Activated naive CD8-positive, alpha-beta T cell treated with anti-CD3 and anti-CD28 coated beads for 36 hours (primary cell): ENCODE measurements at regions not wholly inside any gene's neighbourhood (a gene's known extent, or its start where the extent isn't known, plus 50 kb on each side); places are given as distances from the start of the nearest gene placed in this dataset.

Source experiments
- DNase-seq: peaks from one replicate; pipeline ENCODE4 v3.0.0; 2021
- H3K27ac Mint-ChIP-seq: one replicate; pipeline ENCODE4 v1.8.0; 2022; ENCODE audit warnings: mild to moderate bottlenecking, moderate library complexity, mixed read lengths
- H3K27me3 Mint-ChIP-seq: one replicate; pipeline ENCODE4 v1.8.0; 2022; ENCODE audit warnings: mild to moderate bottlenecking, mixed read lengths
- H3K36me3 Mint-ChIP-seq: one replicate; pipeline ENCODE4 v1.8.0; 2021; ENCODE audit warnings: mild to moderate bottlenecking, mixed read lengths
- H3K4me1 Mint-ChIP-seq: one replicate; pipeline ENCODE4 v1.8.0; 2021; ENCODE audit warnings: mixed read lengths
- H3K4me3 Mint-ChIP-seq: one replicate; pipeline ENCODE4 v1.8.0; 2022; ENCODE audit warnings: mild to moderate bottlenecking, moderate library complexity, mixed read lengths
- H3K9me3 Mint-ChIP-seq: one replicate; pipeline ENCODE4 v1.8.0; 2022; ENCODE audit warnings: mixed read lengths

DNA sequence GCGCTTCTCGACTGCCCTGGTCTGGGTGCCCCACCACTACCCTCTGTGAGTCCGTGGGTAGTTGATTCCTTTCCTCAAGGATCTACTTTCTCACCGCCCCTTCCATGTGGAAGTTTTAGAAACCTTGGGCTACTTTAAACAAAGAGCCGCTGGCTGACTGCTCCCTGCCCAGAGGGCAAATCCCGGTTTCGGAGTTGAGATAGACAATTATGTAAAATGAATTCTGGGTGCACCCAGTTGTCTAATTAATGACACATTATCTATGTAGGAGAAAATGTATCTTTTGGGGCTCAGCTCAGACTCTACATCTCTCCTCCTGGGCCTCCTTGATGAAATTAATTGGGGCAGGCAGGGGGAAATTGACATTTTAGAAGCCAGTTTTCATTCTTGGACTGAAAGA is 305.4 kb downstream of the UQCRFS1 start:
- Mint-ChIP-seq H3K36me3 (no peaks in the 10 kb centered on the region), H3K4me1 (no peaks in the 10 kb centered on the region), H3K27me3 (no peaks in the 10 kb centered on the region), H3K27ac (no peak overlapping the region), H3K9me3 (no peaks in the 10 kb centered on the region), H3K4me3 (no peak overlapping the region)
- no peak for DNase-seq

DNA sequence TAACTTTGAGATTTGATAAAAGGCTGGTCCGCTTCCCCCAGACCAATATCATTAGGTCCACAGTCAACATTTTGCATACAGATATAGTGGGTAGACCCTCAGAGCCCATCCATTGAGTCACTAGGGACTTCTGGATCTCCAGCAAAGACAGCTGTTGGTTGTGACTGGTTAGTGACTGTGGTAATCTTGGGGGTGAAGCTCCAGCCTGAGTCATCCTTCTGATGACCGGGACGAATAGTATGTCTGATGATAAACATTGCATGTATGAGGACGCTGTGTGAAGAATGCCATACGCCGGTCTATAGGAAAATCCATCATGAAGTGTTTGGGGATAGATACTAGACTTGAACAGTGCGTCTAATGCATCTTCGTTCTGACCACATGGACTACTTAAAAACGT is 307.0 kb downstream of the UQCRFS1 start:
- Mint-ChIP-seq H3K4me3 (no peak overlapping the region), H3K9me3 (no peaks in the 10 kb centered on the region), H3K27me3 (no peaks in the 10 kb centered on the region), H3K4me1 (no peaks in the 10 kb centered on the region), H3K27ac (no peak overlapping the region), H3K36me3 (no peaks in the 10 kb centered on the region)
- DNase-seq: no peak

DNA sequence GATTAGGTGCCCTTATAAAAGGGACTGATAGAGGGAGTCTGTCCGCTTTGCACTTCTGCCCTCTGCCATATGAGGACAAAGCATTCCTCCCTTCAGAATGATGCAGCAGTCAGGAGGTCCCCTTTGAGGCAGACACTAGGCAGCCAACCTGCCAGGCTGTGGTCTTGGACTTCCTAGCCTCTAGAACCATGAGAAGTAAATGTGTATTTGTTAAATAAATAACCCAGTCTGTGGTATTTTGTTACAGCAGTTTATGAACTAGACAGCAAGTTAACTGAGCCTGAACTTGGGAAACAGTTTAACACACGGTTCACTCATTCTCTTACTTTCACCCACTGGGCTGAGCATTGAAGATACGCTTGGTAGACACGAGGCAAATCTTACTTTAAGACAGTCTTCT is 313.2 kb downstream of the UQCRFS1 start:
- Mint-ChIP-seq H3K36me3 (no peaks in the 10 kb centered on the region), H3K27me3 (no peaks in the 10 kb centered on the region), H3K27ac (no peak overlapping the region), H3K9me3 (no peaks in the 10 kb centered on the region), H3K4me3 (no peak overlapping the region), H3K4me1 (no peaks in the 10 kb centered on the region)
- no peak for DNase-seq

DNA sequence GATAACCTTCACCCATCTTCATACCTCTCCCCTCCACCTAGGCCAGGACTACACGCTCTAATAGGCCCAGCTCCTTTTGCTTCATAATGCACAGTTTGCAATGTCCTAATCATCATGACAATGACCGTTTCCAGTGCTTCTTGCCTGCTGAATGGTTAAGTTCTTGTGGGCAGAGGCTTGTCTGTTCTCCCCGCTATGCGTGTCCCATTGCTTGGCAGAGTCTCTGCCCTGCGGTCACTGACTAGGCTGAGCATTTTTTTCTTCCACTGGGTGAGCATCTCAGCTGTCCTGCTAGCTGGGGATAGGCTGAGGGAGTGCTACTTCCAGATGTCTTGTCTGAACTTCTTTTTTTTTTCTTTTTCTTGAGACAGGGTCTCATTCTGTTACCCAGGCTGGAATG is 314.7 kb downstream of the UQCRFS1 start:
- Mint-ChIP-seq H3K27me3 (no peaks in the 10 kb centered on the region), H3K4me3 (no peak overlapping the region), H3K9me3 (no peaks in the 10 kb centered on the region), H3K36me3 (no peaks in the 10 kb centered on the region), H3K4me1 (no peaks in the 10 kb centered on the region), H3K27ac (no peak overlapping the region)
- no peak for DNase-seq

DNA sequence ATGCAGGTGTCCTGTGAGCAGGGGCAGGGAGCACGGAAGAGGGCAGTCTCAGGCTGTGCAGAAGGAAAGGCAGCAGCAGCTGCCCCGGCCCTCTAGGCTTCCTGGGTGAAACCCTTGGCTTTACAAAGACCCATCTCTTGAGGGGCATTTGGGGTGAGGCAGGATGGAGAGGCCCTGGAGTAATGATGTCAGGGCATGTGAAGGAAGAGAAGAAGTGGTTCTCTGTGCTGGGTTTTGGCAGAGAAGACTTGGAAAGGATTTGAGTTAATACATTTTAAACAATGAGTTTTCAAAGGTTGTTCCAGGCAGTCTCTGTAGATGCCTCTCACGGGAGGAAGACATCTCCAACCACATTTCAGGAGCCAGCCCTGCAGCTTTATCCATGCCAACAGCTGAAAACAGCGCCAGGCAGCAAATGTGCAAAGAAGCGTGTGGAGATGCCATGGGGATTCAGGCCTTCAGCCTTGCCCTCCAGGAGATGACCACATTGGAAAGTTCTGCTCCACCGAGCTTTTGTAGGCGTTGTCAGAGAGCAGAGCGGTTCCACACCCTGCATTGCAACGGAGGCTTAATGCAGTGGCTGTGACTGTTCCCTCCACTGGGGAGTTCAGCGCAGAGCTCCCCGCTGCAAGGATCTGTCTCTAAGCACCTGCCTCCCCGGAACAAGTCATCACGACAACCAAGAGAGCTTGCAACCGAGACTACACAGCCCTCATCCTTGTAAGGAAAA is 322.8 kb downstream of the UQCRFS1 start:
- H3K9me3 Mint-ChIP-seq: no peaks in the 10 kb centered on the region
- no peak overlapping the region for H3K4me3 Mint-ChIP-seq
- no peak for DNase-seq
- H3K4me1 Mint-ChIP-seq: no peaks in the 10 kb centered on the region
- H3K27ac Mint-ChIP-seq: no peak overlapping the region
- H3K27me3 Mint-ChIP-seq: peaks cover 10% of the 10 kb centered on the region
- no peaks in the 10 kb centered on the region for H3K36me3 Mint-ChIP-seq

DNA sequence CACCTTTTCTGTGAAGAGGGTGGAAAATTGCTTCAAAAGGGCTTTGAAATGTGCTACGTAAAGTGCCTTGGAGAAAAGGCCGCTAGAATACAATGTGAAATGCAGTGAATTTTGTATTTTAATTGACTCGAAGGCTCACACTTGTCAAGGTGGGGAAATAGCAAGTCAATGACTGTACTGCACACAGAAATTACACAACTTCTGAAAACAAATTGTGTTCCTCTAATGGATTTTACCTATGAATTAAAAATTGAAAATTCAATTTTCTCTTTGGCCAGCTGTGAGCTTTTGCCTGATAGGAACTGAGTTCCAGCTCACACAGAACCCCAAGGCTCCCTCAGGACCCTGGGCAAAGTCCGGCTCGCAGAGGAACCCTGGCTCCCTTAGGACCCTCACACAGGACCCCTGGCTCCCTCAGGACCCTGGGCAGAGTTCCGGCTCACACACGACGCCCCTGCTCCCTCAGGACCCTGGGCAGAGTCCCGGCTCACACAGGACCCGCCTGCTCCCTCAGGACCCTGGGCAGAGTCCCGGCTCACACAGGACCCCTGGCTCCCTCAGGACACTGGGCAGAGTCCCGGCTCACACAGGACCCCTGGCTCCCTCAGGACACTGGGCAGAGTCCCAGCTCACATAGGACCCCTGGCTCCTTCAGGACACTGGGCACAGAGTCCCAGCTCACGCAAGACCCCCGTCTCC is 324.9 kb downstream of the UQCRFS1 start:
- H3K27me3 Mint-ChIP-seq: peaks cover 15% of the 10 kb centered on the region
- H3K4me1 Mint-ChIP-seq: no peaks in the 10 kb centered on the region
- no peaks in the 10 kb centered on the region for H3K9me3 Mint-ChIP-seq
- no peak overlapping the region for H3K4me3 Mint-ChIP-seq
- no peak for DNase-seq
- no peaks in the 10 kb centered on the region for H3K36me3 Mint-ChIP-seq
- no peak overlapping the region for H3K27ac Mint-ChIP-seq

DNA sequence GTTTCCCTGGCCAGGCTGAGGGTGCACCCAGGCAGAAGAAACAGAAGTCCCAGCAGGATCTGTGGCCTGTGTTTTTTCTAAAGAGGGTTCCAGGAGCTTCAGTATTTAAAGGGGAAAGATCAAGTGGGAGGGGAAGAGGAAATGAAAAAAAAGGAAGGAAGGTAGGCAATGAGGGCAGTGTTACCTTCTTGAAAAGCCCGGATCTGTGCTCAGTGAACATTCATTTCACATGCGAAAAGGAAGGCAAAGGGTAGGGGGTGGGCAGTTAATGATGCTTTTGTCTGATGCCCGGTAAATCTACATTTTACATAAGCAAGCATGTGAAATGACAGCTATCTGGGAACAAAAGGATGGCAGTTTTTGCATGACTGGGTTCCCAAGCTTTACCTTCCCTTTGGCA is 326.2 kb downstream of the UQCRFS1 start:
- Mint-ChIP-seq H3K36me3 (no peaks in the 10 kb centered on the region), H3K9me3 (no peaks in the 10 kb centered on the region), H3K27me3 (peaks cover 15% of the 10 kb centered on the region), H3K4me3 (no peak overlapping the region), H3K4me1 (no peaks in the 10 kb centered on the region), H3K27ac (no peak overlapping the region)
- DNase-seq: no peak

DNA sequence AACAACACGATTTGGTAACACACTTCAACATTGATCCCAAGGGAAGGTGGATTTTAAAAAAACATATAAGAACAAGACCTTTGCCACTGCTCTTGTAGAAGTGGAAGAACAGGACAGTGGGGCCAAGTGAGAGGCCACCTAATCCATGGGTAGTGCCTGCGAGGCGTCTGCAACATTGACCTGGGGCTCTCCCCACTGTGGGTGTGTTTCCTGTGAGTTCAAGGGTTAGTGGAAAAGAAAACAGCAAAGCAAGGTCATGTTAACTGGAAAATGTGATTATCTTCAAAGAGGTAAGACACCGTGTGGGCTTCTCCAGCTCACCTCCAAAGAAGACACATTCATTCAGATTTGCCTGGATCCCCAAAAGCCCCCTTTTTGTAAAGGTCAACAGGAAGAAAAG is 327.0 kb downstream of the UQCRFS1 start:
- Mint-ChIP-seq H3K27me3 (peaks cover 18% of the 10 kb centered on the region), H3K36me3 (no peaks in the 10 kb centered on the region), H3K9me3 (no peaks in the 10 kb centered on the region), H3K27ac (no peak overlapping the region), H3K4me3 (no peak overlapping the region), H3K4me1 (no peaks in the 10 kb centered on the region)
- no peak for DNase-seq

DNA sequence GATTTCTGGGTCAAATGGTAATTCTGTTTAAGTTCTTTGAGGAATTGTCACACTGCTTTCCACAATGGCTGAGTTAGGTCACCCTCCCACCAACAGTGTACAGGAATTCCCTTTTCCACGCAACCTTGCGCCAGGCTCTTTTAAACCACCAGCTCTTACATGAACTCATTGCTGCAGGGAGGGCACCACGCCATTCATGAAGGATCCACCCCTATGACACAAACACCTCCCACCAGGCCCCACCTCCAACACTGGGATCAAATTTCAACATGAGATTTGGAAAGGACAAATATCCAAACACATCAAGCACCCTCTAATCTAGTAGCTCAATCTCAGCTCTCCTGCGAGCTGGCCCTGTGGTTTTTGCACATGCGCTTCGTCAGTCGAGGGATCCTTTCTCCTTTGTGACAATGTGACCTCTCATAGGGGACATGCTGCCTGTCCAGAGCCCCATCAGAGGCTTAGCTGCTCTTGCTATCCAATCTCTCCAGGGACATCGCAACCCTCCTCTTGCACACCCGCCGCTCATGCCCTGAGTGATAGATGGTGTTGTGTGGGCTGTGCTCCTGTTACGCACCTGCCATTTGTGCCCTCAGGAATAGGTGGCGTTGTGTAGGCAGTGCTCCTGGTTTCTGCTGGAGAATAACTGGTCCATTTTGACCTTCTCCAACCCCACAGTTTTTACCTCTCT is 328.0 kb downstream of the UQCRFS1 start:
- no peak overlapping the region for H3K4me3 Mint-ChIP-seq
- no peaks in the 10 kb centered on the region for H3K4me1 Mint-ChIP-seq
- H3K27ac Mint-ChIP-seq: no peak overlapping the region
- no peak for DNase-seq
- no peaks in the 10 kb centered on the region for H3K9me3 Mint-ChIP-seq
- no peaks in the 10 kb centered on the region for H3K36me3 Mint-ChIP-seq
- peaks cover 18% of the 10 kb centered on the region for H3K27me3 Mint-ChIP-seq

DNA sequence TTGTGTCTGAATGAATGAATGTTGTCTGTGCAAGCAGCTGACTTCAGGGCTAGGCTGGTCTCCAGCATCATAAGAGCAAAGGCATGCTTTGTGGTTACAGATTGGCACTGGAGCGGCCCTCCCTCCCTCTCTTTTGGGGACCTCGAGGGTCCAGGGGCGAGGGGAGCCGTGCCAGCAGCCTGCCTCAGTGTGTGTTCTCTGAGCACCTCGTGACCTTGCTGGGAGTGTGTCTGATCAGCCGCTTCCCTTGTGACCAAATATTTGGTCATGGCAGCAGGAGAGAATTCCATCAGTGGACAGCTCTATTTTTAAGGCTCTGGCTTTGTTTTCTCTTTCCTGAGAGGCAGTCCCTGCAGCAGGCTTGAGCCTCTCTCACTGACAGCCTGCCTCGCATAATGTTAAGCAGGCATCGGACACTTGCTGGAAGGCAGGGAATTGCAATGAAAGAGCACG is 329.7 kb downstream of the UQCRFS1 start:
- Mint-ChIP-seq H3K27me3 (peaks cover 18% of the 10 kb centered on the region), H3K4me3 (no peak overlapping the region), H3K27ac (no peak overlapping the region), H3K9me3 (no peaks in the 10 kb centered on the region), H3K4me1 (no peaks in the 10 kb centered on the region), H3K36me3 (no peaks in the 10 kb centered on the region)
- no peak for DNase-seq

DNA sequence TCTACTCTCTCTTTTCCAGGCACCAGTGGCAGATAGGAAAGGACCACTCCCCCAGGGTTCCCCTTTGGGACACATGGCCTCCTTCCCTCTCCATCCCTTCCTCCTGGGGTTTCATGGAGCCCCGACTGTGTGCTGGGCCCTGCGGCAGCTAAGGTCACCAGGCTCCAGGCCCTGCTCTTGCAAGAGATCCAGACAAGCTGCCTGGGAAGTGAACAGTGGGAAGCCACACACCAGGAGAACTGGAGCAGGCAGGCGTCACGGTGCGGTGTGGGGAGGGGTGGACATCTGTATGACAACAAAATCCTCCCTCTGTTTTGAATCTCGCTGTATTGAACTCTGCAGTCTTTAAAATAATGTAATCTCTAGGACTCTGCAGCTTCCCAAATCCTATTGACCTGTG is 330.1 kb downstream of the UQCRFS1 start:
- no peak for DNase-seq
- no peak overlapping the region for H3K27ac Mint-ChIP-seq
- no peak overlapping the region for H3K4me3 Mint-ChIP-seq
- H3K9me3 Mint-ChIP-seq: no peaks in the 10 kb centered on the region
- no peaks in the 10 kb centered on the region for H3K4me1 Mint-ChIP-seq
- peaks cover 18% of the 10 kb centered on the region for H3K27me3 Mint-ChIP-seq
- H3K36me3 Mint-ChIP-seq: no peaks in the 10 kb centered on the region

DNA sequence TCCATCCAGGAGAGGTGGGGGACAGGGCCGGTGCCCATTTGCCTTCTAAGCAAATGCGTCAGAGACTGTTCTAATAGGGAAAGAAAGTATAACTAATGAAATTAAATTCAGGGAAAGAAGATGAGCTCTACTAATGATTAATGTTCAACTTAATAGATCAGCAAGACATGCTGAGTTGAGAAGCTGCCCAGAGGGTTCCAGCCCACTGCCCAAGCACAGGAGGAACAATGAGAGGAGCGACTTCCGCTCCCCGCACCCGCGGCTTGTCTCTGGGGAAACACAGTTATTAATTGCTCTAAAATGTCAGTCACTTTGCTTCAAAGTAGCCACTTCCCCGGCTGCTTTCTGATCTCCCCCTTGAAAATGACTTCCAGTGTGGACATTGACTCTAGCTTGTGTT is 331.3 kb downstream of the UQCRFS1 start:
- DNase-seq: no peak

DNA sequence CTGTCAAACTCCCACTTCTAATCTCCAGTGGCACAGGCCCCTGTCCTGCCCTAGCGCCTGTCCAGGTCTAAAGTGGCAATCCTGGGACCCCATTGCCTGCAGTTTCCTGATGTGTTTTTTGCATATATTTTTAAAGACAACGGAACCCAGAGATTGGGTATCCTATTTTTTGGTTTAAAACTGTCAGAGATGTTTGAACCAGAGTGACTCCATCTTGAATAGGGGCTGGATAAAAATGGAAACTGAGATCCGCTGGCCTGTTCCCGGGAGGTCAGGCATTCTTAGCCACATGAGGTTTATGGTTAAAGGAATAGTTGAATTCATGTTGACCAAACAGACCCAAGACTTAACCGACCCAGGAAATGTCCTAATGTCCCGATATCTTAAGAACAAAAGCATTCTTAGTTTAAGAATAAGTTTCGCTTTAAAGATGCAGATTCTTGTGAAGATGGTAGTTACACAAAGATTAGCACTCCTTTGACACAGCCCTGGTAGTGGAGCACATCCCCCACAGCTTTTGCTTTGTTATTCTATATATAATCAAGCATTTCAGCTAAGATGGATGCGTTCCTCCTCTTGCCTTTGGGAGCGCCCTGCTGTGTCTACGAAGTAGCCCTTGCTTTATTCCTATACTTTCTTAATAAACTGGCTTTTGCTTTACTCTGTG is 332.1 kb downstream of the UQCRFS1 start:
- Mint-ChIP-seq H3K9me3 (no peaks in the 10 kb centered on the region), H3K36me3 (no peaks in the 10 kb centered on the region), H3K4me3 (no peak overlapping the region)

More for the DNA sequence above, 331.3 kb downstream of the UQCRFS1 start:
- no peaks in the 10 kb centered on the region for H3K4me1 Mint-ChIP-seq
- H3K36me3 Mint-ChIP-seq: no peaks in the 10 kb centered on the region
- no peak overlapping the region for H3K27ac Mint-ChIP-seq
- no peak overlapping the region for H3K4me3 Mint-ChIP-seq
- no peaks in the 10 kb centered on the region for H3K9me3 Mint-ChIP-seq
- H3K27me3 Mint-ChIP-seq: peaks cover 18% of the 10 kb centered on the region

DNA sequence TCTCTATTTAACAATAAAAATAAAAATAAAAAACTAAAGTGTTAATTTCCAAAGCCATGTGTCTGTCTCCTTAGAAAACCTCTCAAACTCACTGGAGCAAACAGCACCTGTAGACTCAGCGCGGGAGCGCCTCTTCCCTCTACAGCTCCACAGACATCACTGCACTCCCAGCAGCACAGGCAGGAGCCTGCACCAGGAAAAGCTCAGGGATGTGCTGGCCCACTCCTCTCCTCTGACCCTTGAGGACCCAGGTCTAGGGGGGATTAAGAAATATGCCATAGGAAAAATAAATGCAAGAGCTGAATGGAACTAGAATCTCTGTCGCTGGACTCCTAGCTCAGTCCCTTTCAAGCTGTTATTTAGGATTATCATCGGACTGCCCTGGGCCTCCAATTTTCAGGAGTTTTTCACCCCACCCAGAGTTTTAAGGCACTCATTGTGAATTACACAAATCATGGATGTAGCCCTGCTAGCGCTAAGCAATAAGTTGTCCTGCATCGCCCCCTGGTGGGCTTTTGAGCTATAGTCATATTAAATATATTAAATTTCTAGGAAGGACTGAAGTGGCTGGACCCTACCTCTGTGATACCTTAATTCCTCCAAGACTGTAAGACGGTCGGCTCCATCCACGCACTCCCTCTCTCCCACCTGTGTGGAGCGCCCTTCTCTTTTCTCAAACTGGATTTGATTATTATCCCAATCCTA is 333.9 kb downstream of the UQCRFS1 start:
- no peaks in the 10 kb centered on the region for H3K4me1 Mint-ChIP-seq
- H3K27ac Mint-ChIP-seq: no peak overlapping the region
- peaks cover 3% of the 10 kb centered on the region for H3K27me3 Mint-ChIP-seq
- H3K9me3 Mint-ChIP-seq: no peaks in the 10 kb centered on the region
- peak; percentile 38 for DNase-seq
- no peaks in the 10 kb centered on the region for H3K36me3 Mint-ChIP-seq
- no peak overlapping the region for H3K4me3 Mint-ChIP-seq

More for the DNA sequence above, 332.1 kb downstream of the UQCRFS1 start:
- Mint-ChIP-seq H3K27ac (no peak overlapping the region), H3K27me3 (peaks cover 10% of the 10 kb centered on the region), H3K4me1 (no peaks in the 10 kb centered on the region)
- no peak for DNase-seq
